HG03378 (cell line): ENCODE measurements at regions not wholly inside any gene's neighbourhood (a gene's known extent, or its start where the extent isn't known, plus 50 kb on each side); places are given as distances from the start of the nearest gene placed in this dataset.

ENCODE experiments used
- ATAC-seq: cut with Tn5 transposase; IDR thresholded peaks from one replicate; pipeline ENCODE4 v1.9.1; 2021; ENCODE audit warnings: mild to moderate bottlenecking, moderate library complexity; ENCODE audit not compliant: unreplicated experiment

GRCh38 chr10:84078771-84079170 is 60.5 kb upstream of the GHITM start:
- no peak for ATAC-seq

DNA sequence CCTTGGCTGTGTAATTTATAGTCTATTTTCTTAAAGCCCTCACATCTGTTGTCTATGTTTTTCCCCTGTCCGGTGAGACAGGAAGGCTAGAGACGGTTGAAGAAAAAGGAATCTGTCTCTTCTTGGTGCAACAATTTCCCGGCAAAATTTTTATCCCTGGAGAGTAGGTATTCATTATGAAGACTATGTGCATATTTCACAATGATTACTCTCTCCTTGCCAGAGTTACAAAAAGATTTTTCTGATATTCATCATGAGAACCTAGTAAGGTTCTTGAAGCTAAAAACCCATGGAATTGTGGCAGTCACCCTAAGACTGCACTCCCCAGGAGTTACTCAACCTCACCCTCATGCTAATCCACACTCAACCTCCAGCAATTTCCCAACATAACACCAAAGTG is 55.0 kb upstream of the GHITM start:
- ATAC-seq, result no peak

GRCh38 chr10:84087202-84087601 is 52.1 kb upstream of the GHITM start:
- no peak for ATAC-seq

DNA sequence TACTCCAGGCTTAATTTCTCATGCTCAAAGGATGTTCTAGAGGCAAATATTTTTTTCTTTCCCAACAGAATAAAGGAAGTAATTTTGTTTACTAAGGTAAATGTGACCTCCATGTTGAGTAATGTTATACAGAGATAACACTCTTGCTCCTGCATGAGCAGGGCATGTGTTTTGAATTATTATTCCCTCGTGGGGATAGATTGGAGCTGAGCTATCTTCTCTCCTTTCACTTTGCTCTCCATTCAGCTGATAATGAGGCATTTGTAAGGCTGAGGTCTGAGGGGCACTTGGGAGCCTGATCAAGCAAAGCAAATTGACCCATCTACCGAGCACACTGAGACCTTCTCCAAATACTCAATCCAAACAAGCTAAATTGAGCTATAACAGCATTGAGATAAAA is 50.7 kb upstream of the GHITM start:
- no peak for ATAC-seq

DNA sequence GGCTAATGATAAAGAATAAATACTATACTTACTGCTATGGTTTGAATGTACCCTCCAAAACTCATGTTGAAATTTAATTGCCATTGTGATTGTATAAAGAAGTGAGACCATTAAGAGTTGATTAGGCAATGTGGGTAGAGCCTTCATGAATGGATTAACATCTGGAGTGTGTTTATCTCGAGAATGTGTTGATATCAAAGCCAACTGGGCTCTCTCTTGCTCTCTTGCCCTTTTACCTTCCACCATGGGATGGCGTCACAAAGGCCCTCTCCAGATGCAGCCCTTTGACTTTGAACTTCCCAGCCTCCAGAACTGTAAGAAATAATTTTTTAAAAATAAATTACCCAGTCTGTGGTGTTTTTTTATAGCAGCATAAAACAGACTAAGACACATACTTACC is 50.1 kb upstream of the GHITM start:
- ATAC-seq, result no peak
